ENCODE measurements at regions not wholly inside any gene's neighbourhood (a gene's known extent, or its start where the extent isn't known, plus 50 kb on each side); places are given as distances from the start of the nearest gene placed in this dataset.

DNA sequence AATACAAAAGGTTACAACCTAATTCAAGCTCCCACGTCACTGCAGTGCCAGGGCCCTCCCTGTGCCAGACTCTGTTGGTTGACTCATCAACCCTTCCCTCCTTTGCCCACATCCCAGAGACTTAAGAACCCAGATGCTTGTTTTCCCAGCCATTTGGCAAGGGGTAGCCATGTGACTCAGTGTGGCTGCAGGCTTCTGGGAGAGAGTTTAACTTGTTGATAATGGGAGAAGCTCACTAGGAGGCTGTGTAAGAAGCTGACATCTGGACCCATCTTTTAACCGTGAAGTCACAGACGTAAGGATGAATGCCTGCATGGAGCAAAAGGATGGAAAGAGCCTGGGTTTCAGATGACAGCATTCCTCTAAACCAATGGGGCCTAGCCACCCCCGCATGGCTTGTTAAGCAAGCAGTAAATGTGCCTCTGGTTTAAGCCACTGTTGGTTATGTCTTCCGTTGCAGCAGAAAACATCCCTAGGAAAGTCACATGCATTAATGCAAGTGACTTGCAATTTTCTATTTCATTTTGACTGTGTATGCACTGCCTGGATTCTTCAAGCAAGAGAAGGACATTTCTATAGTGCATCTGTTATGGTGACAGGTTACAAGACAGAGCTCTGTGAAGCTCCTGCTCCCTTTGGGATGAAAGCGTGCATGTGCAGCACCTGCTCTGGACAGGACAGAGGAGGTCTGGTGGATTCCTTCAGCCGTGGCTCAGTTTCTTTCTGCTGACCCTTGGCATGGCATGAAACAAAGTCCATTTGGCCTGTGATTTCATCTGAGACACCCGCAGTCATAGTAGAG lies 57.5 kb upstream of the CREB5 start:
- TF ChIP-seq, protein P1, sequence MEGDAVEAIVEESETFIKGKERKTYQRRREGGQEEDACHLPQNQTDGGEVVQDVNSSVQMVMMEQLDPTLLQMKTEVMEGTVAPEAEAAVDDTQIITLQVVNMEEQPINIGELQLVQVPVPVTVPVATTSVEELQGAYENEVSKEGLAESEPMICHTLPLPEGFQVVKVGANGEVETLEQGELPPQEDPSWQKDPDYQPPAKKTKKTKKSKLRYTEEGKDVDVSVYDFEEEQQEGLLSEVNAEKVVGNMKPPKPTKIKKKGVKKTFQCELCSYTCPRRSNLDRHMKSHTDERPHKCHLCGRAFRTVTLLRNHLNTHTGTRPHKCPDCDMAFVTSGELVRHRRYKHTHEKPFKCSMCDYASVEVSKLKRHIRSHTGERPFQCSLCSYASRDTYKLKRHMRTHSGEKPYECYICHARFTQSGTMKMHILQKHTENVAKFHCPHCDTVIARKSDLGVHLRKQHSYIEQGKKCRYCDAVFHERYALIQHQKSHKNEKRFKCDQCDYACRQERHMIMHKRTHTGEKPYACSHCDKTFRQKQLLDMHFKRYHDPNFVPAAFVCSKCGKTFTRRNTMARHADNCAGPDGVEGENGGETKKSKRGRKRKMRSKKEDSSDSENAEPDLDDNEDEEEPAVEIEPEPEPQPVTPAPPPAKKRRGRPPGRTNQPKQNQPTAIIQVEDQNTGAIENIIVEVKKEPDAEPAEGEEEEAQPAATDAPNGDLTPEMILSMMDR (IDR thresholded peaks at IDR 0.05; ENCODE audit: borderline replicate concordance, extremely low read depth, low read length, poor library complexity, severe bottlenecking), result no peak
- no peak for TF ChIP-seq EZH2 (IDR thresholded peaks at IDR 0.05; ENCODE audit: borderline replicate concordance, low read depth, low read length, severe bottlenecking)

Data from DND-41 (cell line).